BE2C (cell line): ENCODE measurements at regions not wholly inside any gene's neighbourhood (a gene's known extent, or its start where the extent isn't known, plus 50 kb on each side); places are given as distances from the start of the nearest gene placed in this dataset.

Experiments used
- DNase-seq: peaks from one replicate; pipeline ENCODE4 v3.0.0-alpha.2; 2020
- H3K27me3 ChIP-seq: fragments of 250-450 bp; sonication (Bioruptor Pico); 2 replicates; pipeline ENCODE4 v1.5.1; 2020; ENCODE audit warnings: mild to moderate bottlenecking
- H3K36me3 ChIP-seq: fragments of 250-450 bp; sonication (Bioruptor Pico); 2 replicates; pipeline ENCODE4 v1.5.1; 2020; ENCODE audit warnings: mild to moderate bottlenecking
- H3K4me1 ChIP-seq: fragments of 250-450 bp; sonication (Bioruptor Pico); 2 replicates; pipeline ENCODE4 v1.5.1; 2020
- H3K4me3 ChIP-seq: 2 replicates; pipeline ENCODE4 v1.5.1; 2011; ENCODE audit warnings: low read depth, low read length
- H3K9me3 ChIP-seq: fragments of 250-450 bp; sonication (Bioruptor Pico); 2 replicates; pipeline ENCODE4 v1.5.1; 2020
- TF ChIP-seq, protein P1 (sequence below): IDR thresholded peaks from 2 replicates; pipeline ENCODE4 v1.5.1; 2012; ENCODE audit warnings: mild to moderate bottlenecking, low read depth, low read length

DNA sequence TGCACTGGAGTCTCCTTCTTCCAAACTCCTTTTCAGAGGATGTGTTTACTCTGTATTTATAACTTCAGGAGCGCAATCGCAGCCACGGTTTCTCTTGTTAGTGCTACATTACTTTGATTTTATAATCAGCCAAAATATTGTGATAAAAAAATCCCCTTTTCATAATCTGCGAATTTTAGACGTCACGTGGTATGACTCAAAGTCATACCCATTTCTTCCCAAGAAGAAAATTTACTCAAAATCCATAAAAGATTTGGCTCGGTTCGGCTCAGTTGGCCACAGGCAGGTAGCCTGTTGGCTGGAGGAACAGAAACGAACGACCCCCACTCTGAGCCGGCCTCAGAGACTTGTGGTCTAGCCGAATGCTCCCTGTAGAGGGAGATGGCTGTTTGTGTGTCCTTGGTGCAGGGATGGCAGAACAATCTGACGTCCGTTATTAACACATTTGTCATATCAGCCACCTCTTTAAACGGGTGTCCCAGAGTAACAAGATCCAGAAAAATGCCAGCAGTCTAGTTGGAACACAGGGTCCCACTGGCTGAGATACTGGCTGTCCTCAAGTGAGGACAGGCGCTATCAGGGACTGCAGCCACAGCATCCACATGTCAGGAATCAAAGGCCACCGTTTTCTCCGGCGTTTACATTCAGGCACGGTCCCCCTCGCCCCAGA is 247.6 kb downstream of the DLL1 start:
- H3K27me3 ChIP-seq = no peaks in the 10 kb centered on the region
- no peak overlapping the region for H3K4me3 ChIP-seq
- no peak for DNase-seq
- TF ChIP-seq, protein P1, sequence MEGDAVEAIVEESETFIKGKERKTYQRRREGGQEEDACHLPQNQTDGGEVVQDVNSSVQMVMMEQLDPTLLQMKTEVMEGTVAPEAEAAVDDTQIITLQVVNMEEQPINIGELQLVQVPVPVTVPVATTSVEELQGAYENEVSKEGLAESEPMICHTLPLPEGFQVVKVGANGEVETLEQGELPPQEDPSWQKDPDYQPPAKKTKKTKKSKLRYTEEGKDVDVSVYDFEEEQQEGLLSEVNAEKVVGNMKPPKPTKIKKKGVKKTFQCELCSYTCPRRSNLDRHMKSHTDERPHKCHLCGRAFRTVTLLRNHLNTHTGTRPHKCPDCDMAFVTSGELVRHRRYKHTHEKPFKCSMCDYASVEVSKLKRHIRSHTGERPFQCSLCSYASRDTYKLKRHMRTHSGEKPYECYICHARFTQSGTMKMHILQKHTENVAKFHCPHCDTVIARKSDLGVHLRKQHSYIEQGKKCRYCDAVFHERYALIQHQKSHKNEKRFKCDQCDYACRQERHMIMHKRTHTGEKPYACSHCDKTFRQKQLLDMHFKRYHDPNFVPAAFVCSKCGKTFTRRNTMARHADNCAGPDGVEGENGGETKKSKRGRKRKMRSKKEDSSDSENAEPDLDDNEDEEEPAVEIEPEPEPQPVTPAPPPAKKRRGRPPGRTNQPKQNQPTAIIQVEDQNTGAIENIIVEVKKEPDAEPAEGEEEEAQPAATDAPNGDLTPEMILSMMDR = no peak
- H3K9me3 ChIP-seq = no peaks in the 10 kb centered on the region
- H3K4me1 ChIP-seq = no peaks in the 10 kb centered on the region
- H3K36me3 ChIP-seq = no peaks in the 10 kb centered on the region

DNA sequence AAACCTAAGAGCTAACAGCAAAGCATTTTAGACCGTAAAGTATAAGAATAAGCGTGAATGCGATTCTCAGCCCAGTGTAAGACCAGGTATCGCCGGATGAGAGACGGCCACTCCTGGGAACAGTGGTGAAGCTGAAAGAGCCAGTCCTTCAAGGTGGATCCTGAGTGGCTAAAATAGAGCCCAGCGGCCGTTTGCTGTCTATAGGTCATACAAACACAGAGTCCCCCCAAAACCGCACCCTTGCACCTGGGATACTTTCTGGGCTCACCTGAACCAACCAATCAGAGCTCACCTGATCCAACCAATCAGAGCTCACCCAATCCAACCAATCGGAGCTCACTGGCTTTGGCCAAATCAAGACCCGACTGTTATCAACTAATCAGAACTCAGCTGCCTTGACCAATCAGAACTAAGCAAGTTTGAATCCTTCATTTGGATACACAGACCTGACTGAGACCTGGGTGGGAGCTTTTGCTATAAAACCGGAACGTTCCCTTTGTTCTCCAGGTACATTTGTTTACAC is 248.2 kb downstream of the DLL1 start:
- Histone ChIP-seq H3K27me3 (no peaks in the 10 kb centered on the region), H3K36me3 (no peaks in the 10 kb centered on the region), H3K9me3 (no peaks in the 10 kb centered on the region), H3K4me3 (no peak overlapping the region), H3K4me1 (no peaks in the 10 kb centered on the region)
- DNase-seq = no peak
- TF ChIP-seq, protein P1 = no peak

DNA sequence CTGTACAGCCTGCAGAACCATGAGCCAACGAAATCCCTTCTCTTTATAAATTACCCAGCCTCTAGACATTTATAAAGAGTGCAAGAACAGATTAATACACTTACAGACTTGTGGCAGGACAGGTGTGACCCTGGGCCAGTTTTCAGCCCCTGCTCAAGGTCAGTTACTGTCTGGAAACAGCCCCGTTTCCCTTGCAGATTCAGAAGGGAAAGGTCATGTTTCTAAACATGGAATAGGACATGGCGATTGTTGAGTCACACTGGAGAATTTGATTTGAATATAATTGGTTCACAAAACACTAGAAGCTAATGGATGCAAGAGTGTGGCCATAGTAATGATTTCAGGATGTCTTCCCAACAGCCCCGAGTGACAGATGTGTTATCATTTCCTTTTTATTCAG is 248.8 kb downstream of the DLL1 start:
- no peaks in the 10 kb centered on the region for H3K36me3 ChIP-seq
- H3K4me3 ChIP-seq = no peak overlapping the region
- H3K27me3 ChIP-seq = no peaks in the 10 kb centered on the region
- no peaks in the 10 kb centered on the region for H3K4me1 ChIP-seq
- TF ChIP-seq, protein P1 = no peak
- H3K9me3 ChIP-seq = no peaks in the 10 kb centered on the region
- DNase-seq = no peak

DNA sequence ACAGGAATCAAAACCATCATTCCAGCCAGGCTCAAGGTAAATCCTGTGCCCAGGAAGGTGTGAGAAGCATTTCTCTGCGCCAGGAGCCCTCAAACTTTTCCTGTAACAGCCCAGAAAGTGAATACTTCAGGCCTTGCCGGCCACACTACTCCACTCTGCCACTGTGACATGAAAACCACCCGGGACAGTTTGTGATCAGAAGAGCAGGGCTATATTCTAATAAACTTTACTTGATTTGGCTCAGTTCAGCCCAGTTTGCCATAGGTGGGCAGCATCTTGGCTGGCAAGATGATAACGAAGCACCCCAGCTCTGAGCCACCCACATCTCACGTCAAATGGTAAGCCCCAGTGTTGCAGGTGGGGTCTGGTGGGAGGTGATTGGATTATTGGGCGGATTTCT is 249.4 kb downstream of the DLL1 start:
- Histone ChIP-seq H3K4me1 (no peaks in the 10 kb centered on the region), H3K4me3 (no peak overlapping the region), H3K27me3 (no peaks in the 10 kb centered on the region), H3K9me3 (no peaks in the 10 kb centered on the region), H3K36me3 (no peaks in the 10 kb centered on the region)
- DNase-seq = no peak
- TF ChIP-seq, protein P1 = no peak

DNA sequence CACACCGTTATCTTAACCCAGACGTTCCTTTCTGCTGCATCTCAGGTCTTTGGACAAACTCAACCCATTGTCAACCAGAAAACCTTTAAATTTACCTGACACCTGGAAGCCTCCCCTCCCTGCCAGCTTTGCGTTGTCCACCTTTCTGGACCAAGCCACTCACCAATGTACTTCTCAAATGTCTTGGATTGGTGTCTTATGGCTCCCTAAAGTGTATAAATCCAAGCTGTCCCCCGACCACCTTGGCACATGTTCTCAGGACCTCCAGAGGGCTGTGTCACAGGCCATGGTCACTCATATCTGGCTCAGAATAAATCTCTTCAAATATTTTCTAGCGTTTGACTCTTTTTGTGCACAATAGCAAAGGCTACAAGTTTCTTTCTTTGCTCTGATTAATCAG is 250.0 kb downstream of the DLL1 start:
- TF ChIP-seq, protein P1 = no peak
- Histone ChIP-seq H3K9me3 (no peaks in the 10 kb centered on the region), H3K4me1 (no peaks in the 10 kb centered on the region), H3K36me3 (no peaks in the 10 kb centered on the region), H3K4me3 (no peak overlapping the region), H3K27me3 (no peaks in the 10 kb centered on the region)
- DNase-seq = no peak

DNA sequence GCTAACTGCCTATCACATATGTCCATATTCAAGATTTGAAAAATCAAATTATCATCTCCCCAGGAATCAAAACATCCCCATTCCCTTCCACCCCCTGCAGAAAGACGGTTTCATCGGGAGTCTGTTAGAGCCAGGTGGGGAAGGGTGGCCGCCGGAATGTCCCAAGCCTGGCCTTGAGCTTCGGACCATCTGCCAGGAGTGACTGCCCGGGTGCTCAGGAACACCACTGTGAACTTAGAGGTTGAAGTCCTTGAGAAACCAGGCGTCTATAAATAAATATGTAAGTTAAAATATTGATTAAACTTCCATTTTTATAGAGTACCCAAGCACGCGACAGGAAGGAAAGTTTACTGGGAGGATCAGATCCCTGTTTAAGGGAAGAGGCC is 250.8 kb downstream of the DLL1 start:
- H3K36me3 ChIP-seq = no peaks in the 10 kb centered on the region
- H3K4me1 ChIP-seq = no peaks in the 10 kb centered on the region
- H3K4me3 ChIP-seq = no peak overlapping the region
- no peaks in the 10 kb centered on the region for H3K27me3 ChIP-seq
- TF ChIP-seq, protein P1 = no peak
- no peak for DNase-seq
- no peaks in the 10 kb centered on the region for H3K9me3 ChIP-seq
